ENCODE measurements at regions not wholly inside any gene's neighbourhood (a gene's known extent, or its start where the extent isn't known, plus 50 kb on each side); places are given as distances from the start of the nearest gene placed in this dataset.

GRCh38 chr18:32607816-32608215 lies 137.1 kb upstream of the GAREM1 start:
- TF ChIP-seq CTCF (conservative IDR thresholded peaks at IDR 0.05) (no peak), ZFX (IDR thresholded peaks at IDR 0.05) (no peak)

Measured in C4-2B (cell line).